ENCODE measurements at regions not wholly inside any gene's neighbourhood (a gene's known extent, or its start where the extent isn't known, plus 50 kb on each side); places are given as distances from the start of the nearest gene placed in this dataset.

- no peaks in the 10 kb centered on the region for H3K27me3 Mint-ChIP-seq
- no peaks in the 10 kb centered on the region for H3K36me3 Mint-ChIP-seq
- H3K4me3 Mint-ChIP-seq: no peak overlapping the region
- no peak overlapping the region for H3K27ac Mint-ChIP-seq
- peaks cover 4 to 8% (median 4%) of the 10 kb centered on the region in 3 donors for H3K9me3 Mint-ChIP-seq
- no peaks in the 10 kb centered on the region for H3K4me1 Mint-ChIP-seq
Measured at GRCh38 chr6:124877468-124877867, 84.8 kb upstream of the RNF217 start.

DNA sequence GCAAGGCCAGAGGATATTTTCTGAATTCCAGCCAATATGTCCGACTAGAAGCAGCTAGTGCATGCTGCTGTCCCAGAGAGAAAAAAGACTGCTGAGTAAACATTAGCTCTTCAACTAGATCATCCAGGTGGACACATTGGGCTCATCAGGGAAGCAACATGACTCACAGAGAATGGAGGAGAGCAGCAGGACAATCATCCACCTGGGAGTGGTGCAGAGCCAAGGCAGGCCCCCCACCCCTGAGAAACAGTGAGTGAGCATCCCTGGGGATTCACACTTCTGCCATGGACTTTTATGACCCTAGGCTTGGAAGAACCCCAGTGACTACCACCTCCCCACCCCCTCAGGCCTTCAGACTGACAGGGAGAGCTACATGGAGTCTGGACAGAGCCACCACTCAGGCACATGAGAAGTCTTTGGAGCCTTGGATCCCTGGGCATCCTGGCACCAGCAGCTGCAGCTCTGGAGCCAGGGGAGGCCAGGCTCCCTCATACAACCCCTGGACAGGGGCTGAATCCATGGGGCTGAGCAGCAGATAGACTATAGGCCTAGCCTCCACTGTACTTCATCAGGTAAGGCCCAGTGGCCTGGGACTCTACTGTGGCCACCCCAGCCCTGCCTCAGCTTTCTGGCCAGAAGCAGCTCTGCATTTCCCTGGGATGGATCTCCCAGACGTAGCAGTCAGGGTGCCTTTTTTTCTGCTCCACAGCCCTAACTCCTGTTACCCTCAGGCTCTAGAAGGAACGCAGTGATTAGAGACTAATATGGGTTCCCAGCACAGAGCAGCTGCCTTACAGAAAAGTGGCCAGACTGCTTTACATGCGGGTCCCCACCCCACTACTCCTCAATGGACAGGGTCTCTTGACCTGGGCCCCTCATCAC is 82.9 kb upstream of the RNF217 start:
- Mint-ChIP-seq H3K27me3 (no peaks in the 10 kb centered on the region), H3K36me3 (peaks cover 2% of the 10 kb centered on the region), H3K27ac (peak overlapping the region in 1 of 3 donors; percentile 14), H3K9me3 (peaks cover 0 to 8% (median 4%) of the 10 kb centered on the region in 3 donors), H3K4me3 (no peak overlapping the region), H3K4me1 (no peaks in the 10 kb centered on the region)

- peaks cover 2% of the 10 kb centered on the region for H3K36me3 Mint-ChIP-seq
- H3K4me1 Mint-ChIP-seq: no peaks in the 10 kb centered on the region
- H3K4me3 Mint-ChIP-seq: no peak overlapping the region
- peak overlapping the region in 1 of 3 donors; percentile 14 for H3K27ac Mint-ChIP-seq
- H3K27me3 Mint-ChIP-seq: no peaks in the 10 kb centered on the region
- H3K9me3 Mint-ChIP-seq: peaks cover 0 to 6% (median 4%) of the 10 kb centered on the region in 3 donors
Measured at GRCh38 chr6:124879992-124880355, 82.3 kb upstream of the RNF217 start.

DNA sequence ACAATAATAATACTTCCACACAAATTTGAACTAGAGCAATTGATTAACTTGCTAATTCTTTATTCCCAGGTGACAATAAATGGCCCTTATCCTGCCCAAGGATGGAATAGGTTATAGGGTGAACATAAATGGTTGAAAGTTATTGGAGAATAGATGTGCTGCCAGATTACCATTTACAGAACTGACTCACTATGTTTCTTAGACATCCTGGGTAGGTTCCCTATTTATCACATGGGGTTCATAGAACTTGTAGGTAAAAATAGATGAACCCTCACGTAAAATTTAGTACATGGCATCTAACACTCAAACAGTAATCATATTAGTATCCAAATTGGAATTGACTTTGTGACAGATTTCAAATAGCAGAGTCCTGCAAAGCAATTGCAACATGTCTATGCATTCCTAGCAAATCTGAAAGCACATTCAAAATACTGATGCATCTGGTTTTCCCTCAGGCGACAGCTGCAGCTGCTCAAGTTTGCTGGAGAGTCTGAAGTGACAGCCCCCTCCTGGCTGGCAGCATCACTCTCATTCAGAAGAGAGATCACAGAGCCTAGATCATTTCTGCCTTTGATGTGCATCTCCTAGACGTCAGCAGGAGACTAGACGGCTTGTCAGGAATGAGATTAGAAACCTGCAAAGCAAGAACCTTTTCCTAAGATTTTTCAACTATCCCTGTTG is 80.2 kb upstream of the RNF217 start:
- Mint-ChIP-seq H3K9me3 (peaks cover 0 to 6% (median 3%) of the 10 kb centered on the region in 3 donors), H3K36me3 (peaks cover 2% of the 10 kb centered on the region), H3K4me1 (no peaks in the 10 kb centered on the region), H3K27ac (no peak overlapping the region), H3K4me3 (no peak overlapping the region), H3K27me3 (no peaks in the 10 kb centered on the region)

GRCh38 chr6:124882579-124883393 is 79.5 kb upstream of the RNF217 start:
- Mint-ChIP-seq H3K36me3 (peaks cover 2% of the 10 kb centered on the region), H3K27ac (no peak overlapping the region), H3K4me1 (no peaks in the 10 kb centered on the region), H3K9me3 (peaks cover 0 to 7% (median 0%) of the 10 kb centered on the region in 3 donors), H3K4me3 (no peak overlapping the region), H3K27me3 (no peaks in the 10 kb centered on the region)

GRCh38 chr6:124885171-124885570 is 77.1 kb upstream of the RNF217 start:
- Mint-ChIP-seq H3K27ac (no peak overlapping the region), H3K4me3 (no peak overlapping the region), H3K27me3 (no peaks in the 10 kb centered on the region), H3K36me3 (peaks cover 2% of the 10 kb centered on the region), H3K4me1 (peaks cover 0 to 5% (median 0%) of the 10 kb centered on the region in 3 donors), H3K9me3 (peaks cover 0 to 7% (median 0%) of the 10 kb centered on the region in 3 donors)

DNA sequence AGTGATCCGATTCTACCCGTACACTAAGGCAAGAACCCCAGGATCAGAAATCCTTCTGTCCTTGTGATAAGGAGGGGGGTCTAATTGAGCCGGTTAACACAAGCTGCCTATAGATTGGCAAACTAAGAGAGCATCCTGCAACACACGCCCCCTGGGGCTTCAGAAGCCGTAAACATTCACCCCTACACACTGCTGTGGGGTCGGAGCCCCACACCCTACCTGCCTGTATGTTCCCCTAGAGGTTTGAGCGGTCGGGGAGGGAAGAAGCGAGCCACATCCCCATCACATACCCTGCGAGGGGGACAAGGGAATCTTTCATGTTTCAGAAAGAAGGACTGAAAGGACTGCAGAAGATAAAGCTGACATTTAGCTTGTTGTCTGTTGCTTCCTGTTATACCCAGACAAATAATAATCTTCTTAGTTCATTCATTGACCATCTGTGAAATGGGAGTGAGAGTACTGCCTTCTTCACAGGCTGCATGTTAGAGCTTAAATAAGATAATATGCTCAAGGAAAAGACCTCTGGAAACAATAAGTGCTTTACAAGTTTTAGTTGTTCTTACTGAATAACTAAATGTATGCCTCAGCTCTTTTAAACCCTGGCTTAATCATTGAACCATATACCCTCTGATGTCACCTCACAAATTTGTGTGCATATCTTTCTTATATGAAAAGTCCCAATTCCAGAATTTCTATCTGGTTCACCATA is 74.2 kb upstream of the RNF217 start:
- peak overlapping the region in 1 of 3 donors; percentile 78 for H3K27ac Mint-ChIP-seq
- H3K9me3 Mint-ChIP-seq: peaks cover 0 to 6% (median 2%) of the 10 kb centered on the region in 3 donors
- peaks cover 0 to 5% (median 0%) of the 10 kb centered on the region in 3 donors for H3K4me1 Mint-ChIP-seq
- peaks cover 2% of the 10 kb centered on the region for H3K36me3 Mint-ChIP-seq
- H3K27me3 Mint-ChIP-seq: no peaks in the 10 kb centered on the region
- H3K4me3 Mint-ChIP-seq: no peak overlapping the region

DNA sequence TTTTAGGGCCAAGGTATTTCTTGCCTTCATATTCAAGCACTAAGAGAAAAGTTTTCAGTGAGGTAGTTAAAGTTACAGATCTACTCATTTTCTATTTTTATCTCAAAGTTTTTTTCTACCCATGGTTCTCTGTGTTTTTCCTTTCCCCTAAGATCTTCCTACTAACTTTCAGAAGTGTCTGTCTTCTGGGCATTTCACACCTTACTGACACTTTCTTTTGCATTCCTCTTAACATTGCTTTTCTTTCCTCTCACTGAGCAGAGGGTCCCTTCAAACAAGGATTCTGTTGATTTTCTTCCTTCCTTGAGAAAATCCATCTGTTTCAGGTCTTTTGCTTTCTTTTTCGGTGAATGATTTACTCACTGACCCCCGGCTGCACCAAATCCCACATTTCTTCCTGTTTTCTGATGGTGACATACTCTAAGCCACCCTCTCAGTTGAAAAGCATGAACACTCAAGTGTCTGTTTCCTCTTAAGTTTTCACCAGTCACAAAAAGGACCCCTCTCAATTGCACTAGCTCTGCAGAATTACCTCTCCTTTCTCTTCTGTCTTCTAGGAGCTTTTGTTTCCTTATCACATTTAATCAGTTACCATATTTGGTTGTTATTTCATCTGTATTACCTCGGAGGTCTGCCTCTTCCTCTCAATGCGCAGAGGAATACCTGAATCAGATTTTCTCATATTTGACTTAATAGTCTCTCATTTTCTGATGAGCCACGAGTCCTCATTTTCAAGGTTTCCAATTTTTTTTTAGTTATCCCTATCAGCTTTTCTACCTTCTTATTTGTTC is 73.5 kb upstream of the RNF217 start:
- H3K4me3 Mint-ChIP-seq: peak overlapping the region in 1 of 4 donors; percentile 42
- no peak overlapping the region for H3K27ac Mint-ChIP-seq
- H3K9me3 Mint-ChIP-seq: peaks cover 0 to 8% (median 2%) of the 10 kb centered on the region in 3 donors
- peaks cover 0 to 5% (median 0%) of the 10 kb centered on the region in 3 donors for H3K4me1 Mint-ChIP-seq
- H3K27me3 Mint-ChIP-seq: no peaks in the 10 kb centered on the region
- H3K36me3 Mint-ChIP-seq: peaks cover 2% of the 10 kb centered on the region

- H3K9me3 Mint-ChIP-seq: peaks cover 1 to 5% (median 2%) of the 10 kb centered on the region in 3 donors
- H3K27me3 Mint-ChIP-seq: no peaks in the 10 kb centered on the region
- no peaks in the 10 kb centered on the region for H3K4me1 Mint-ChIP-seq
- no peak overlapping the region for H3K27ac Mint-ChIP-seq
- no peaks in the 10 kb centered on the region for H3K36me3 Mint-ChIP-seq
- H3K4me3 Mint-ChIP-seq: no peak overlapping the region
Measured at GRCh38 chr6:124901084-124901483, 61.2 kb upstream of the RNF217 start.

DNA sequence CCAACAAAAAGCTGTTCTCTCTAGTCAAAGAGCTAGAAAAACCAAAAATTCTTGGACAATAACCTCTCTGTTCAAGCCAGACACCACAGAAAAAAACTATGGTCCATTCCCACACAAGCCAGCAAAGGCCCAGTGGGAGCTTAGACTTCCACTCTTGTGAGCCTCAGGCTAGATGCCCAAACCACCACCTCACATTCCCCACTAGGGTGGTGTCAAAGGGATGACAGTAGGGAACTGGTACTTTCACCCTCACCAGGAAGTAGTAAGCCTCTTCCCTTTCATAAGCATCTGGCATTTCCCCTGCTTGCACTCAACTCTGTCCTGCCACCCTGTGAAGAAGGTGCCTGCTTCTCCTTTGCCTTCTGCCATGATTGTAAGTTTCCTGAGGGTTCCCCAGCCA is 58.4 kb upstream of the RNF217 start:
- H3K27ac Mint-ChIP-seq: no peak overlapping the region
- no peaks in the 10 kb centered on the region for H3K36me3 Mint-ChIP-seq
- no peaks in the 10 kb centered on the region for H3K4me1 Mint-ChIP-seq
- H3K27me3 Mint-ChIP-seq: no peaks in the 10 kb centered on the region
- peaks cover 0 to 5% (median 2%) of the 10 kb centered on the region in 3 donors for H3K9me3 Mint-ChIP-seq
- H3K4me3 Mint-ChIP-seq: no peak overlapping the region

DNA sequence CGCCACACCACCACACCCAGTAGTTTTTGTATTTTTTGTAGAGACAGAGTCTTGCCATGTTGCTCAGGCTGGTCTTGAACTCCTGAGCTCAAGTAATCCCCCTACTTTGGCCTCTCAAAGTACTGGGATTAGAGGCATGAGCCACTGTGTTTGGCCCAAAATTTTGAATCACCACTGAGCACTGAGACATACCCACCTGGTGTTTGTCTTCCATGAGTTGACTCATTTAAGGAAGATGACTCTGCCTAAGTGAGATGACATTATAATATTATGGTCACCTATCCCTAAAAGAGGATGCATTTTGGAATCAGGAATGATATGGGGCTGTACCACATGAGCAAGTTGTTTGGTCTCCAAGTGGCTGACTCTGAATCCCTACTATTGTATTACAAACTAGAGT is 54.6 kb upstream of the RNF217 start:
- no peaks in the 10 kb centered on the region for H3K36me3 Mint-ChIP-seq
- H3K27ac Mint-ChIP-seq: no peak overlapping the region
- H3K4me1 Mint-ChIP-seq: no peaks in the 10 kb centered on the region
- H3K4me3 Mint-ChIP-seq: no peak overlapping the region
- no peaks in the 10 kb centered on the region for H3K27me3 Mint-ChIP-seq
- H3K9me3 Mint-ChIP-seq: peaks cover 0 to 2% (median 0%) of the 10 kb centered on the region in 3 donors
